RWPE1 (cell line): ENCODE measurements at regions not wholly inside any gene's neighbourhood (a gene's known extent, or its start where the extent isn't known, plus 50 kb on each side); places are given as distances from the start of the nearest gene placed in this dataset.

Source experiments
- CTCF ChIA-PET: fragments of 350-600 bp; sonication (Branson Sonifier 250); formaldehyde crosslinking; extraction: SDS; loops from one replicate; lab custom pipeline; 2021; lab: Yijun Ruan, JAX
- POLR2A ChIA-PET: fragments of 400-600 bp; formaldehyde crosslinking; extraction: SDS; loops from one replicate; lab custom pipeline; 2020; ENCODE audit warnings: antibody characterized with exemption; ENCODE audit not compliant: low non-redundant PET; lab: Yijun Ruan, JAX
- DNase-seq: peaks from one replicate; pipeline ENCODE4 v3.0.0; 2012; ENCODE audit warnings: low spot score
- H3K27ac ChIP-seq: fragments of 450-650 bp; 2 replicates; pipeline ENCODE4 v1.5.1; 2017
- CTCF ChIP-seq: fragments of 450-650 bp; conservative IDR thresholded peaks from 2 replicates; pipeline ENCODE4 v1.5.1; 2017; ENCODE audit warnings: low read depth, mild to moderate bottlenecking

DNA sequence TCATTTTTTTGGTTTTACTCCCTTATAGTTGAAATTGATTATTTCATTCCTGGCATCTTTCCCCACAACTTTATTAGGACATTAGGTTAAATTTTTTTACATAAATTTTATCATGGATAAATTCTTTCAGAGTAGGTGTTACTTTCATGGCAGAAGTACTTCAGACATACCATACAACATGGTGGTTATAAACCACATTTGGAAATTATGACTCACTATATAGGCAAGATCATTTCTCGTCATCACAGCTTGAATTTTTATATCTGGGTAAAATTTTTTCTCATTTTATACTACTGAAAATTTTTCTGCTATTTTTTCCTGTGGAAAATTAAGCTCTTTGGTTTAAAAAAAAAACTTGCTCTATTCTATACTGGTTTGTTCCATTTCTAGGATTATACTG lies 111.9 kb upstream of the COL5A2 start:
- POLR2A ChIA-PET: no interaction called here
- no peak overlapping the region for H3K27ac ChIP-seq
- no peak for DNase-seq
- TF ChIP-seq CTCF: no peak
- CTCF ChIA-PET: no interaction called here

DNA sequence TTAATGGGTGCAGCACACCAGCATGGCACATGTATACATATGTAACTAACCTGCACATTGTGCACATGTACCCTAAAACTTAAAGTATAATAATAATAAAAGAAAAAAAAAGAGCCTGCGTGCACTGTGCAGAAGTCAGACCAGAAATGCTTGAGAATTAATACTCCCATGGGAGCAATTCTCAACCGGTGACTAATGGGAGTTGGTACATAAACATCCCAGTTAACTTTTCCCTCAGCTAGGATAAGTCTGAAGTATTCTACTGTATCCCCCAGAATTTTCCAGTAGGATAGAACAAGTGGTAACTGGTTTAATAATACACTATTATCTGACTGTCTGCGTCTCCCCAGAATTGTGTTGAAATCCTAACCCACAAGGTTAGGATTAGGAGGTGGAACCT lies 113.6 kb upstream of the COL5A2 start:
- ChIA-PET CTCF (no interaction called here), POLR2A (no interaction called here)
- no peak for TF ChIP-seq CTCF
- H3K27ac ChIP-seq: no peak overlapping the region
- no peak for DNase-seq

GRCh38 chr2:189297446-189297845 lies 117.9 kb upstream of the COL5A2 start:
- DNase-seq: no peak
- TF ChIP-seq CTCF: no peak
- H3K27ac ChIP-seq: no peak overlapping the region
- CTCF ChIA-PET: no interaction called here
- POLR2A ChIA-PET: no interaction called here

- CTCF ChIA-PET: no interaction called here
- no peak for DNase-seq
- no peak for TF ChIP-seq CTCF
- no peak overlapping the region for H3K27ac ChIP-seq
- POLR2A ChIA-PET: no interaction called here
These were observed 118.5 kb upstream of the COL5A2 start for GRCh38 chr2:189298038-189298437.

DNA sequence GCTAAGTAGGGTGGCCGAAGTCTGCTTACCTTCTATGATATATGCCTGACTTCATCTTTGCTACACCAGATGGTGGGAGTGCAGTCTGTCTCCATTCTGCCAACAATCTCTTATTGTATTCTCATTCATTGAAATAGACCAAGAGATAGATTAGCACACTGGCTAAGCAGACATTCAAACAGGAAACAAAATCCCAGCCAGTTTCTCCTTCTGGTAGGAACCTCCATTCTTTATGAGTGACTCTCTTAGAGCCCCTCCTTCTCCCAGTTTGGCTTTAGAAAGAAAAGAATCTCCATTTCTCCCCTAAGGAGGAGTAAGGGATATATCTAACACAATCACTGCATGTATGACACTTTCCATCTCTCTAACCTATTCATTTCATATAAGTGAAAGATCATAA lies 118.9 kb upstream of the COL5A2 start:
- ChIA-PET CTCF (no interaction called here), POLR2A (no interaction called here)
- no peak for TF ChIP-seq CTCF
- no peak for DNase-seq
- H3K27ac ChIP-seq: no peak overlapping the region

GRCh38 chr2:189299974-189300373 lies 120.4 kb upstream of the COL5A2 start:
- H3K27ac ChIP-seq: no peak overlapping the region
- ChIA-PET POLR2A (no interaction called here), CTCF (no interaction called here)
- no peak for DNase-seq
- no peak for TF ChIP-seq CTCF

DNA sequence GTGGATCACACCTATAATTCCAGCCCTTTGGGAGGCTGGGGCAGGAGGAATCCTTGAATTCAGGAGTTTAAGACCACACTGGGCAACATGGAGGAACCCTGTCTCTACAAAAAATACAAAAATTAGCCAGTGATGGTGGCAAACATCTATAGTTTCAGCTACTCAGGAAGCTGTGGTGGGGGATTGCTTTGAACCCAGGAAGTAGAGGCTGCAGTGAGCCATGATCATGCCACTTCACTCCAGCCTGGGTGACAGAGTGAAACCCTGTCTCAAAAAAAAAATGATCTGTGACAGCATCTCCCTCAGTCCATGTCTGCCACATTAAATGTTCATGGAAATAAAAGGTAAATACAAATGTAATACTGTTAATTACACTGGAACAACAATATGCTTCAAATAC lies 121.4 kb upstream of the COL5A2 start:
- H3K27ac ChIP-seq: no peak overlapping the region
- TF ChIP-seq CTCF: no peak
- ChIA-PET CTCF (no interaction called here), POLR2A (no interaction called here)
- DNase-seq: no peak
